ENCODE measurements at regions not wholly inside any gene's neighbourhood (a gene's known extent, or its start where the extent isn't known, plus 50 kb on each side); places are given as distances from the start of the nearest gene placed in this dataset.

- TF ChIP-seq CTCF (IDR thresholded peaks at IDR 0.05) (no peak), POLR2AphosphoS5 (IDR thresholded peaks at IDR 0.05) (no peak), POLR2A (IDR thresholded peaks at IDR 0.05) (no peak)
Observed at GRCh38 chr5:58198330-58198729, 261.6 kb downstream of the PLK2 start.
